ENCODE measurements at regions not wholly inside any gene's neighbourhood (a gene's known extent, or its start where the extent isn't known, plus 50 kb on each side); places are given as distances from the start of the nearest gene placed in this dataset.

DNA sequence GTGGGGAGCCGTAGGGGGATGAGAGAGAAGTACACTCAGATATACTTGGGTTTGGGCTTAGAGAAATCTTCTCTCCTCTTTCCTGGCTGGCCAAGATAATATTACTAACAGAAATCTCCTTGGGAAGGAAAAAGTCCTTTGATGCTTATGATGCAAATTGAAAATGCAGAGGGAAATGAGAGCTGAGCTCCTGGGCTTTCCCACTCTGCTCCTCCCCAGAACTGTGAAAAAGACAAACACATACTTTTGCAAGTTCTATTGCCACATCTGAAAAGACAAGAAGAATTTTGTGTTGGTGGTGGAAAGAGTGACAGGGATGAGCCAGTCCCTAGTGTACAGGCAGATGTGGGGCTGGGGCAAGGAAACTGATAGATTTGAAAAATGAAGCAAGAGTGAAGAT lies 185.9 kb downstream of the ANKRD60 start:
- Histone ChIP-seq H3K9me3 (ENCODE audit: insufficient read depth, low read length) (no peaks in the 10 kb centered on the region), H3K4me3 (ENCODE audit: insufficient read depth, low read length, poor library complexity, severe bottlenecking) (no peak overlapping the region), H3K4me2 (ENCODE audit: low read depth, low read length, poor library complexity, severe bottlenecking) (no peak overlapping the region), H3K27ac (ENCODE audit: low read depth, low read length) (no peak overlapping the region), H3K36me3 (ENCODE audit: low read length) (no peaks in the 10 kb centered on the region), H3K9me2 (replicated peaks; ENCODE audit: insufficient read depth, low read length) (no peaks in the 10 kb centered on the region), H4K20me1 (ENCODE audit: low read depth, low read length) (no peaks in the 10 kb centered on the region), H3F3A (ENCODE audit: insufficient read depth) (no peaks in the 10 kb centered on the region), H3K27me3 (ENCODE audit: low read length) (no peaks in the 10 kb centered on the region), H3K79me2 (ENCODE audit: insufficient read depth, low read length) (no peaks in the 10 kb centered on the region), H3K9ac (ENCODE audit: low read length) (no peak overlapping the region), H2AFZ (ENCODE audit: low read depth, low read length, severe bottlenecking) (no peak overlapping the region)
- TF ChIP-seq EZH2phosphoT487 (conservative IDR thresholded peaks at IDR 0.05; ENCODE audit: low read length): no peak
- TF ChIP-seq, protein P1, sequence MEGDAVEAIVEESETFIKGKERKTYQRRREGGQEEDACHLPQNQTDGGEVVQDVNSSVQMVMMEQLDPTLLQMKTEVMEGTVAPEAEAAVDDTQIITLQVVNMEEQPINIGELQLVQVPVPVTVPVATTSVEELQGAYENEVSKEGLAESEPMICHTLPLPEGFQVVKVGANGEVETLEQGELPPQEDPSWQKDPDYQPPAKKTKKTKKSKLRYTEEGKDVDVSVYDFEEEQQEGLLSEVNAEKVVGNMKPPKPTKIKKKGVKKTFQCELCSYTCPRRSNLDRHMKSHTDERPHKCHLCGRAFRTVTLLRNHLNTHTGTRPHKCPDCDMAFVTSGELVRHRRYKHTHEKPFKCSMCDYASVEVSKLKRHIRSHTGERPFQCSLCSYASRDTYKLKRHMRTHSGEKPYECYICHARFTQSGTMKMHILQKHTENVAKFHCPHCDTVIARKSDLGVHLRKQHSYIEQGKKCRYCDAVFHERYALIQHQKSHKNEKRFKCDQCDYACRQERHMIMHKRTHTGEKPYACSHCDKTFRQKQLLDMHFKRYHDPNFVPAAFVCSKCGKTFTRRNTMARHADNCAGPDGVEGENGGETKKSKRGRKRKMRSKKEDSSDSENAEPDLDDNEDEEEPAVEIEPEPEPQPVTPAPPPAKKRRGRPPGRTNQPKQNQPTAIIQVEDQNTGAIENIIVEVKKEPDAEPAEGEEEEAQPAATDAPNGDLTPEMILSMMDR (IDR thresholded peaks at IDR 0.05; ENCODE audit: insufficient read depth, low read length, poor library complexity, severe bottlenecking): no peak

DNA sequence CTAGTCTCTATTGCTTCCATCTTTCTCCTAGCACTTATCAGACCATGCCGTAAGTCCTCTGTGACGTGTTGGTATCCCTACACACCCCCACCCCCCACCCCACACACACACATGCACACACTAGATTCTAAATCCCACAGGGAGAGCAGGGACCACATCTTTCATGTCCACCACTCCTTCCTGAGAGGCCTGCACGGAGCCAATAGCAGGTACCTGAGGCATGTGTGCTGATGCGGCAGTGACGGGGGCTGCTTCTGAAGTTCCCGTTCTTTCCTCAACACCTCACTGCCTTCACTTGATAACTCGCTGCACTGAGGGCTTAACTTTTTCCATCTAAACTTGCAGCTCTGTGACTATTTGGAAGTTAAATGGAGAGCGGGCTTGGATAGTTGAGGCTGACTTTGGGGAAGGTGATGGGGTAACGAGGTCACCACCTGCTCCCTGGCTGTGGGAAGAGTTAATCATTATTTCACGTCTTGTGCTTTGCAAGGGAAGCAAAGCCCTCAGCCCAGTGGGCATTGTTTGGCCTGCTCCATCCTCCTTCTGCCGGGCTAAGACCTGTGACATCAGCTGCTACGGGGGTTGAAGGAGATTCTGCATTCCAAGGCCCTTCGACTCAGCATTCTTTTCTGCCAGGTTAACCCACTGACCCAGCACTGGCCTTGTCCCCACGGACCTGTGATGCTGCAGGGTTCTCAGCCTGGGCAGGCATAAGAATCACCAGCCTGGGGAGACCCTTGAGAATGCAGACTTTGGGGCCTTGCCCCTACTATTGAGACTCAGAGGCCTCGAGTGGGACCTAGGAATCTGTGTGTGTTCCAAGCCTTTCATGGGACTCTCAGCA lies 187.8 kb downstream of the ANKRD60 start:
- Histone ChIP-seq H3K79me2 (ENCODE audit: insufficient read depth, low read length) (no peaks in the 10 kb centered on the region), H3K27me3 (ENCODE audit: low read length) (no peaks in the 10 kb centered on the region), H3K4me2 (ENCODE audit: low read depth, low read length, poor library complexity, severe bottlenecking) (no peak overlapping the region), H3K4me3 (ENCODE audit: insufficient read depth, low read length, poor library complexity, severe bottlenecking) (no peak overlapping the region), H3K36me3 (ENCODE audit: low read length) (no peaks in the 10 kb centered on the region), H3F3A (ENCODE audit: insufficient read depth) (no peaks in the 10 kb centered on the region), H3K9me3 (ENCODE audit: insufficient read depth, low read length) (no peaks in the 10 kb centered on the region), H3K9me2 (replicated peaks; ENCODE audit: insufficient read depth, low read length) (no peaks in the 10 kb centered on the region), H4K20me1 (ENCODE audit: low read depth, low read length) (no peaks in the 10 kb centered on the region), H3K9ac (ENCODE audit: low read length) (no peak overlapping the region), H3K27ac (ENCODE audit: low read depth, low read length) (no peak overlapping the region), H2AFZ (ENCODE audit: low read depth, low read length, severe bottlenecking) (no peak overlapping the region)
- TF ChIP-seq EZH2phosphoT487 (conservative IDR thresholded peaks at IDR 0.05; ENCODE audit: low read length): no peak
- TF ChIP-seq, protein P1 (IDR thresholded peaks at IDR 0.05; ENCODE audit: insufficient read depth, low read length, poor library complexity, severe bottlenecking): no peak

DNA sequence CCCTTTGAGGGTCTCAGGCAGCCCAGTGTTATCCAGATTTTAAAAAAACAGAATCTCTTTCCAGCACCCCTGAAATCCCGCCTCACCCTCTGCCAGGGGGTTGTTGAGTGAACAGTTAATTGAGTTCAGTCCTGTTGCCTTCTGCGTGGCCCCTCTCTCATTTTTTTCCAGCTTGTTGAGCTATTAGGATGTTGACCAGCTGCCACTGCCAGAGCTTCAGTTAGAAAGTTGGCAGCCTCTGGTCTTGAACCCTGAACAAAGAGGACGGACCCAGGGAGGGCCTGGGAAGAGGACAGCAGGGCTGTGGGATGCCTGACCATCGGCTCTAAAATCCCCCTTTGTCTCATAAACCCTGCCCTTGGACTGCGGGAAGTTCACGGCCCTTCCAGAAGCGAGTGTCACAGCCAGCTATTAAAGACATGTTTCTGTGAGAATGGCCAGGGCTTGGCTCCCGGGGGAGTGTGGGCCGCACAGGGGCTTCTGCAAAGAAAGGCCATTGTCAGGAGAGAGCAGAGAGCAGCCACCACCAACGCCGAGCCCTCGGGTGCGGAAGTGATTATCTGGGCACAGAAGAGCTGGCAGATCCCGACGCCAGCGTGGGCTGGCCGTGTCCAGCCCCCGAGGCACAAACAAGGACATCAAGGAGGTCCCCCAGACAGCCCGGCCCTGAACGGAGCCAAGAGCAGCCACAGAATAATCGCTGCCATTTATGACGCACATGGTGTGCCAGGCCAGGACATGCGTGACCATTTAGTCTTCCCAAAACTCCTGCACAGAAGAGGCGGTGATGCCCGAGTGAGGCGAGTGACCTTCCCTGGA lies 189.0 kb downstream of the ANKRD60 start:
- Histone ChIP-seq H3K36me3 (ENCODE audit: low read length) (no peaks in the 10 kb centered on the region), H3F3A (ENCODE audit: insufficient read depth) (no peaks in the 10 kb centered on the region), H3K9me3 (ENCODE audit: insufficient read depth, low read length) (no peaks in the 10 kb centered on the region), H3K9me2 (replicated peaks; ENCODE audit: insufficient read depth, low read length) (no peaks in the 10 kb centered on the region), H3K27me3 (ENCODE audit: low read length) (no peaks in the 10 kb centered on the region), H3K9ac (ENCODE audit: low read length) (no peak overlapping the region), H3K4me2 (ENCODE audit: low read depth, low read length, poor library complexity, severe bottlenecking) (no peak overlapping the region), H3K27ac (ENCODE audit: low read depth, low read length) (no peak overlapping the region), H3K4me3 (ENCODE audit: insufficient read depth, low read length, poor library complexity, severe bottlenecking) (no peak overlapping the region), H3K79me2 (ENCODE audit: insufficient read depth, low read length) (no peaks in the 10 kb centered on the region), H2AFZ (ENCODE audit: low read depth, low read length, severe bottlenecking) (no peak overlapping the region), H4K20me1 (ENCODE audit: low read depth, low read length) (no peaks in the 10 kb centered on the region)
- TF ChIP-seq, protein P1 (IDR thresholded peaks at IDR 0.05; ENCODE audit: insufficient read depth, low read length, poor library complexity, severe bottlenecking): no peak
- no peak for TF ChIP-seq EZH2phosphoT487 (conservative IDR thresholded peaks at IDR 0.05; ENCODE audit: low read length)
